KBM-7 (cell line): ENCODE measurements at regions not wholly inside any gene's neighbourhood (a gene's known extent, or its start where the extent isn't known, plus 50 kb on each side); places are given as distances from the start of the nearest gene placed in this dataset.
"Not testable (repeated sequence)": the region's sequence is repeated elsewhere in the genome, so short reads cannot be mapped to it uniquely, and the experiment has no call there.

Experiments
- DNase-seq: peaks from one replicate; pipeline ENCODE4 v3.0.0-alpha.2; 2015
- in situ Hi-C: fragments of 300-500 bp; cut with MboI; formaldehyde crosslinking; loops from 2 replicates; pipeline ENCODE4 v1.14.3; 2020; ENCODE audit warnings: low sequenced_read_pairs, low pct_unique_long_range_greater_than_20kb, mixed read lengths

GRCh38 chr12:28023156-28023887, 50.8 kb upstream of the PTHLH start:
- no peak for DNase-seq

GRCh38 chr12:28024231-28024995, 51.9 kb upstream of the PTHLH start:
- in situ Hi-C loops, result no loop called here
- peak; percentile 23 for DNase-seq

More at GRCh38 chr12:28023156-28023887, 50.8 kb upstream of the PTHLH start:
- in situ Hi-C loops, result no loop called here

DNA sequence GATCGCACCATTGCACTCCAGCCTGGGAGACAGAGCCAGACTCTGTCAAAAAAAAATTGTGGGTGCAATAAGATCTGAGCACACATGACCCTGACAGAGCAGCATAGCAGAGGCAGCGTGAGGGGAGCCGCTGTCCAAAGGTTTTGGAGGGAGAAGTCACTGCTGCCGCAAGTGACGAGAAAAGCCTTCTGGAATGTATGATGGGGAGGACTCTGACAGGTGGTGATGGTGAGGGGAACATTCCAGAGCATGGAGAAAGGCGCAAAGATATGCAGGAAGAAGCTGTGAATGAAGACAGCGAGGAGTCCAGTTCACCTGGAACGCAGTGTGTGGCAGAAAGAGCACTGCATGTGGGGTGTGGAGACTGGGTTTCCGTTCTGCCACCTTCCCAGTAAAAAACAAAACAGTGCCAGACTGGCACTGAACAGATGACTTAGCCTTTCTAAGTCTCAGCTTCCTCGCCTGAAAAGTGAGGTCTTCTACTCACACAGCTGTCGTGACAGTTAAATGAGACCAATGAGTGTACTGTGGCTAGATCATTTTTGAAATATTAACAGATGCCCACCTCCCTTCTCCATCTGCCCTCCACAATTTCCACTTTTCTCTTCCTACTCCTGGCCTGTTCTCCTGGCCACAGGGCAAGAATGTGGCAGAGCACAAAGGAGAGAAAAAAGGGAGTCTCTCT, 53.4 kb upstream of the PTHLH start:
- in situ Hi-C loops, result no loop called here
- no peak for DNase-seq

DNA sequence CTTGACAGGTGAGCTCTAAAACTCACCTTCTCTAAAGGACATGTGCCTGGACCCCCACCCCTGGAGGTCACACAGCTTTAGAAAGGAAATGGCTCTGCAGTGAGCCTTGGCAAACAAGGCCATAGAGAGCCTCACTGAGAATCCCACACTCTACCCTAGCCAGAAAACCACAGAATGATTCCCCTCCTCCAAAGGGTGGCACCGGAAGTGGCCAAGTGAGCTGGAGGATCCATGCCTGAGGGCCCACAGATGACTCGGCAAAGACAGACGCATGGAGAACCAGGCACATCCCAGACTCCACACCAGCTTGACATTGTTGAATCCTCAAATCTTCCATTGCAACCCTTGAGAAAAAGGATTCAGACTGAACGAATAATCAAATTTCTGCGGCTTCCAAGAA, 54.2 kb upstream of the PTHLH start:
- in situ Hi-C loops, result no loop called here
- peak; percentile 85 for DNase-seq

- in situ Hi-C loops, result no loop called here
- DNase-seq, result peak; percentile 53
Measured at GRCh38 chr12:28027328-28027727, 54.8 kb upstream of the PTHLH start.

DNA sequence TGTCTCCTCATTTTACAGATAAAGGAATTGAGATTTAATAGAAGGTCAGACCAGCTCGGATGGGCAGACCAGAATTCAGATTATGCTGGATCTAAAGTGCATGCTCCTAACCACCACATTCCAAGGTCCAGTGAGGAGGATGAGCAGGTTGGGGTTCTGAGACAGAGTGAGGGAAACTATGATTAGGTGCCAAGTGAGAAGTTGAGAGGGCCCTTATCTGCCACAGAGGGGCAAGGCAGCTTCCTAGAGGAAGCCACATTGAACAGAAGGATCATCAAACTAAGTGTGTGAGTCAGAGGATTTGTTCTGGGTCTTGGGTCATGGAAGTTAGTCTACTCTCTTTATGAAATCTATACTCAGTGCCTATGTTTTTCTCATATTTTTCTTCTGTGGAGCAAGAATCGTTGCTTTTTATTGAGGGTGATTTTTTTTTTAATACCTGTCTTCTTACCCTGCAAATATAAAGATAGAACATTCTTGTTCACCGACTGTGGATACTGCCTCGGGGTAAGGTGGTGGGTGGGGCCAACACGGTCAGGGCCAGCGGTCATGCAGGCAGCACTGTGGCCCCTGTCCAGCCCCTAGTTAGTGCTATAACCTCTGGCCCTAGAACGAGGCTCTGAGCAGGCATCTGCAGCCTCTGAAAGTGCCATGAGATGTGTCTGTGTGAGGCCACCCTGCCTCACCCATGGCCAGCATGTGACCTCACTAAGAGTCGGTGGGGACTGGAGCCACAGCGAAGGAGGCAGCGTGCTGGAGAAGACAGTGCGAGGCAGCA, 55.6 kb upstream of the PTHLH start:
- peak; percentile 39 for DNase-seq
- in situ Hi-C loops, result no loop called here

DNA sequence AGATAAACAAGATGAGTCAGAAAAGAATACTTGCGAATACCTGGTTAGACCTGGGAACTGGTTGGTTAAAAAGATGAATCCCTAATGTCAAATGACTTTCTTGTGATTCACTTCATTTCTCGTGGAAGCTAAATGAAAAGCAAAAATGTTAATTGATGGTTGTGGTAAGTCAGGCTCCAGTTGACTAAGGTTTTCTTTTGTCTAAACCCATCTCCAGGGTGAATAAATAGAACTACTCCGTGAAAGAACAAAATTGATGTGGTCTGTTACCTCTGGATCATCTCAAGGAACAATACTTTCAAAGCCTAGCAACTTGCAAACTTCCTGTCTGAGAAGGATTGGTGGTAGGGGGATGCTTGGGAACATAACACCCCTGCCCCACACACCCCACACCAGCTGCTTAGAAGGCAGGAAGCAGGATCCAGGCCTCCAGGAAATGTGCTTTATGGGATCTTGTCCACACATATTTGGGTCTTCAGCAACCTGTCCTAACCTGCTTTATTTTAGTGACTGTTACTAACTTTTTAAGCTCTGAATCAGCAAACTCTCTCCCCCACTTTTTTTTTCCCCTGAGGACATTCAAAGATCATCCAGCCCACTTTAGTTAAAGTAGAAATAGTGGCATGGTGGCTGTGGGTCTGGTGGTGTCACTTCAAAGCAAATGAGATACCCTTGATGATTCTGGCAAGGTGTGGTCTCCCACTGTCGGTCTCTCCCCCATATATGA, 60.4 kb upstream of the PTHLH start:
- in situ Hi-C loops, result no loop called here
- no peak for DNase-seq

GRCh38 chr12:28033538-28033915, 61.0 kb upstream of the PTHLH start:
- in situ Hi-C loops, result no loop called here
- no peak for DNase-seq

- DNase-seq, result no peak
- in situ Hi-C loops, result no loop called here
Measured at GRCh38 chr12:28034271-28034670, 61.7 kb upstream of the PTHLH start.

GRCh38 chr12:28035500-28035899, 63.0 kb upstream of the PTHLH start:
- no peak for DNase-seq

GRCh38 chr12:28036940-28037339, 64.4 kb upstream of the PTHLH start:
- in situ Hi-C loops, result no loop called here
- no peak for DNase-seq

More at GRCh38 chr12:28035500-28035899, 63.0 kb upstream of the PTHLH start:
- in situ Hi-C loops, result no loop called here

GRCh38 chr12:28040246-28040645, 67.7 kb upstream of the PTHLH start:
- in situ Hi-C loops, result no loop called here
- DNase-seq, result no peak

DNA sequence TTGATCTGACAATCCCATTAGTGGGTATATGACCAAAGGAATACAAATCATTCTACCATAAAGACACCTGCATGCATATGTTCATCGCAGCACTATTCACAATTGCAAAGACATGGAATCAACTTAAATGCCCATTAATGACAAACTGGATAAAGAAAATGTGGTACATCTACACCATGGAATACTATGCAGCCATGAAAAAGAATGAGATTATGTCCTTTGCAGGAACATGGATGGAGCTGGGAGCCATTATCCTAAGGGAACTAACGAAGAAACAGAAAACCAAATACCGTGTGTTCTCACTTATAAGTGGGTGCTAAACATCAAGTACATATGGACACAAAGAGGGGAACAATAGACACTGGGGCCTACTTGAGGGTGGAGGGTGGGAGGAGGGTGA, 74.1 kb upstream of the PTHLH start:
- in situ Hi-C loops, DNase-seq: not testable (repeated sequence)

GRCh38 chr12:28050606-28051005, 78.1 kb upstream of the PTHLH start:
- DNase-seq, result no peak
- in situ Hi-C loops, result no loop called here

- DNase-seq, result no peak
- in situ Hi-C loops, result no loop called here
Measured at GRCh38 chr12:28051516-28052354, 79.2 kb upstream of the PTHLH start.

GRCh38 chr12:28053564-28053963, 81.0 kb upstream of the PTHLH start:
- no peak for DNase-seq
- in situ Hi-C loops, result no loop called here

DNA sequence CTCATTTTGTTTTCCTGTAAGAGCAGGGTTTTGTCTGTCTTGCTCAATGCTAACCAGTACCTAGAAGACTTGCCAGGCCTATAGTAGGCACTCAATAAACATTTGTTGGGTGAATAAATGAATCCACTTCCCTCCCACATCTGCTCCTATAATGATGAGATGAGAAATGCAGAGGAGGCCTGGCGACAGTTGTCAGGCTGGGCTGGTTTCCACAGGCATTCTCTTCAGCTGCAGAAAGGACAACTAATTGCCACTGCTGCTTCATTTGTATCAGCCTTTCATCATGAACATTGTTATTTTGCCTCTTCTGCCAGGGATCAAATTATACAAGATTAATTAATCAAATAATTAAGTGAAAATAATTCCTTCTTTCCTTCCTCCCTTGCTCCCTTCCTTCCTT, 82.0 kb upstream of the PTHLH start:
- DNase-seq, result no peak
- in situ Hi-C loops, result no loop called here
